ENCODE measurements at regions not wholly inside any gene's neighbourhood (a gene's known extent, or its start where the extent isn't known, plus 50 kb on each side); places are given as distances from the start of the nearest gene placed in this dataset.
"Not testable (repeated sequence)": the region's sequence is repeated elsewhere in the genome, so short reads cannot be mapped to it uniquely, and the experiment has no call there.

DNA sequence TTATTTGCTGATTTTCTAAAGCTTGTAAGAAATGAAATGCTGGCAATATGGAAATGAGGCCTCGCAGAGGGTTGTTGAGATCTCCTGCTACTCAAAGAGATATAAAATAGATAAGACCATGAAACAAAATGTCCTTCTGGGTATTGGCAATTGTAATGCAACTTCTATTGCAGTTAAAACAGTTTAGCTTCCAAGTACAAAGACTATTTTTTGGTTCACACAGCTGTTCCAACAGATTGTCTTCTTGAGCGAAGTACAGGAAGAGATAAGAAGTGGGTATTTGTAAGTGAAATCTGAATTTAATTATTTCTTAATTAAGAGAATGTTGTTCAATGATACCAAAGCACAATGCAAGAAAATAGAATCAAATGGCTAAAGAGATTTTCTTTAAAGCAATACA lies 801.5 kb upstream of the GBE1 start:
- no peaks in the 10 kb centered on the region for H3K36me3 ChIP-seq (ENCODE audit: control insufficient read depth, insufficient read depth, low read length)
- H3K79me2 ChIP-seq: no peaks in the 10 kb centered on the region
- no peak overlapping the region for H3K9ac ChIP-seq
- H3K27ac ChIP-seq: no peak overlapping the region
- no peak overlapping the region for H2AFZ ChIP-seq
- TF ChIP-seq, protein P1, sequence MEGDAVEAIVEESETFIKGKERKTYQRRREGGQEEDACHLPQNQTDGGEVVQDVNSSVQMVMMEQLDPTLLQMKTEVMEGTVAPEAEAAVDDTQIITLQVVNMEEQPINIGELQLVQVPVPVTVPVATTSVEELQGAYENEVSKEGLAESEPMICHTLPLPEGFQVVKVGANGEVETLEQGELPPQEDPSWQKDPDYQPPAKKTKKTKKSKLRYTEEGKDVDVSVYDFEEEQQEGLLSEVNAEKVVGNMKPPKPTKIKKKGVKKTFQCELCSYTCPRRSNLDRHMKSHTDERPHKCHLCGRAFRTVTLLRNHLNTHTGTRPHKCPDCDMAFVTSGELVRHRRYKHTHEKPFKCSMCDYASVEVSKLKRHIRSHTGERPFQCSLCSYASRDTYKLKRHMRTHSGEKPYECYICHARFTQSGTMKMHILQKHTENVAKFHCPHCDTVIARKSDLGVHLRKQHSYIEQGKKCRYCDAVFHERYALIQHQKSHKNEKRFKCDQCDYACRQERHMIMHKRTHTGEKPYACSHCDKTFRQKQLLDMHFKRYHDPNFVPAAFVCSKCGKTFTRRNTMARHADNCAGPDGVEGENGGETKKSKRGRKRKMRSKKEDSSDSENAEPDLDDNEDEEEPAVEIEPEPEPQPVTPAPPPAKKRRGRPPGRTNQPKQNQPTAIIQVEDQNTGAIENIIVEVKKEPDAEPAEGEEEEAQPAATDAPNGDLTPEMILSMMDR (IDR thresholded peaks at IDR 0.05): no peak
- H3K4me2 ChIP-seq (ENCODE audit: low read length): no peak overlapping the region
- H3K4me1 ChIP-seq: no peaks in the 10 kb centered on the region
- H3K4me3 ChIP-seq (ENCODE audit: low read depth, low read length): no peak overlapping the region
- H3K9me3 ChIP-seq (ENCODE audit: control insufficient read depth, low read length): no peaks in the 10 kb centered on the region
- H3K27me3 ChIP-seq (ENCODE audit: control insufficient read depth, insufficient read depth, low read length): no peaks in the 10 kb centered on the region

DNA sequence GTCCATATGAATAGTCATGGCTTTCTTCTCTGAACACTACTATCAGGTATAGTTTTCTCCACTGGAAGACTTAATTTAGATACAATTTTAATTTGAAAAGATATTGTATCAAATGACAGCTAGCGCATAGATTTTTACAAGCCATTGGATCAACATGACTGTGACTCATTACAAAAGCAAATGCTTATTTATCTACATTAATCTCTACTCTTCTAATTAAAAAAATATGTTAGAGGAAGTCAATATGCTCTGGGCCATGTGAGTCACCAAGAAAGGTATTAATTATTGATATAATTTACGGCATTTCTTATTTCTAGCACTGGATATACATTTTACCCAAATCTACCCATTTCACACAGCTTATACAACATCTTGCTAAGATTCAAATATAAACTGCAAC lies 800.3 kb upstream of the GBE1 start:
- Histone ChIP-seq H3K9ac (no peak overlapping the region), H3K79me2 (no peaks in the 10 kb centered on the region), H3K4me1 (no peaks in the 10 kb centered on the region), H3K36me3 (ENCODE audit: control insufficient read depth, insufficient read depth, low read length) (no peaks in the 10 kb centered on the region), H3K4me2 (ENCODE audit: low read length) (no peak overlapping the region), H2AFZ (no peak overlapping the region), H3K9me3 (ENCODE audit: control insufficient read depth, low read length) (no peaks in the 10 kb centered on the region), H3K27me3 (ENCODE audit: control insufficient read depth, insufficient read depth, low read length) (no peaks in the 10 kb centered on the region), H3K4me3 (ENCODE audit: low read depth, low read length) (no peak overlapping the region), H3K27ac (no peak overlapping the region)
- TF ChIP-seq, protein P1 (IDR thresholded peaks at IDR 0.05): no peak

- no peak overlapping the region for H3K4me3 ChIP-seq (ENCODE audit: low read depth, low read length)
- no peak overlapping the region for H2AFZ ChIP-seq
- no peaks in the 10 kb centered on the region for H3K9me3 ChIP-seq (ENCODE audit: control insufficient read depth, low read length)
- H3K4me2 ChIP-seq (ENCODE audit: low read length): no peak overlapping the region
- H3K9ac ChIP-seq: no peak overlapping the region
- no peak overlapping the region for H3K27ac ChIP-seq
- TF ChIP-seq, protein P1 (IDR thresholded peaks at IDR 0.05): no peak
- no peaks in the 10 kb centered on the region for H3K36me3 ChIP-seq (ENCODE audit: control insufficient read depth, insufficient read depth, low read length)
- no peaks in the 10 kb centered on the region for H3K79me2 ChIP-seq
- no peaks in the 10 kb centered on the region for H3K27me3 ChIP-seq (ENCODE audit: control insufficient read depth, insufficient read depth, low read length)
- no peaks in the 10 kb centered on the region for H3K4me1 ChIP-seq
Observed at GRCh38 chr3:82558081-82558480, 796.6 kb upstream of the GBE1 start.

DNA sequence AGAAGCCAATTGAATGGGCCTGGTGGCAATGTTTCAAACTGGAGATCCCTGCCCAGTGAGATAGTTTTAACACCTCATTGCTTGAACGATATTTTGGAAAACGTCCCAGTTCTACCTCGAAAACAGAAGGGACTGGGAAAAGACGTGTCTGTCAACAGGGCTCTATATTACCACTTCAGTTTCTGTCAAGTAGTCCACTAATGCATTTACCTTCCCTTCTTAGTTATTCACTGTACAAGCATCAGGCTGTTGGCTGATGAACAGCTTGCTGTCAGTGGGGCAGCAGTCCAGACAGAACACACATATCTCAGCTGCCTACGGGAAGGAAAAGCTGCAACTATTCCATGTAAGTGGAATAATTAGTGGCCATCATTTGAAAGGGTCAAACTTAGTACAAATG lies 794.7 kb upstream of the GBE1 start:
- no peak overlapping the region for H3K9ac ChIP-seq
- TF ChIP-seq, protein P1 (IDR thresholded peaks at IDR 0.05): no peak

DNA sequence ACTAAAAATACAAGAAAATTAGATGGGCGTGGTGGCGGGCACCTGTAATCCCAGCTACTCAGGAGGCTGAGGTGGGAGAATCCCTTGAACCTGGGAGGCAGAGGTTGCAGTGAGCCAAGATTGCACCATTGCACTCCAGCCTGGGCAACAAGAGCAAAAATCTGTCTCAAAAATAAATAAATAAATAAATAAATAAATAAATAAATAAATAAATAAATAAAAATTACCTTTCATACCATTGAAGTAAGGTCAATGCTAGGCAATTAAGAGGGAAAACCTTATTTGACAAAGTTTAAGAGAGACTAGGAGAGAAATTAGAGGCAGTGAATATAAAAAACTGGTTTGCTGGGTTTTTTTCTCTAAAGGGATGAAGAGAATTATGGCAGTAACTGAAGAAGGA lies 781.1 kb upstream of the GBE1 start:
- not testable (repeated sequence) for H3K4me1 ChIP-seq; H3K79me2 ChIP-seq; H2AFZ ChIP-seq; H3K27me3 ChIP-seq (ENCODE audit: control insufficient read depth, insufficient read depth, low read length); H3K4me2 ChIP-seq (ENCODE audit: low read length); H3K9me3 ChIP-seq (ENCODE audit: control insufficient read depth, low read length); H3K4me3 ChIP-seq (ENCODE audit: low read depth, low read length); H3K9ac ChIP-seq; H3K27ac ChIP-seq; H3K36me3 ChIP-seq (ENCODE audit: control insufficient read depth, insufficient read depth, low read length)

More for the DNA sequence above, 794.7 kb upstream of the GBE1 start:
- Histone ChIP-seq H3K27ac (no peak overlapping the region), H3K9me3 (ENCODE audit: control insufficient read depth, low read length) (no peaks in the 10 kb centered on the region), H3K4me2 (ENCODE audit: low read length) (no peak overlapping the region), H3K4me3 (ENCODE audit: low read depth, low read length) (no peak overlapping the region), H3K79me2 (no peaks in the 10 kb centered on the region), H2AFZ (no peak overlapping the region), H3K4me1 (no peaks in the 10 kb centered on the region), H3K36me3 (ENCODE audit: control insufficient read depth, insufficient read depth, low read length) (no peaks in the 10 kb centered on the region), H3K27me3 (ENCODE audit: control insufficient read depth, insufficient read depth, low read length) (no peaks in the 10 kb centered on the region)
